Thymus (tissue), 11 donors: ENCODE measurements at regions not wholly inside any gene's neighbourhood (a gene's known extent, or its start where the extent isn't known, plus 50 kb on each side); places are given as distances from the start of the nearest gene placed in this dataset.

ENCODE experiments used
- DNase-seq, 9 donors: peaks; one replicate each; pipeline ENCODE4 v3.0.0-alpha.2; 2013; ENCODE audit warnings: low spot score in 9 of 9, low read depth in 6 of 9, missing footprints in 1 of 9
- H3K27ac ChIP-seq, 2 donors: one replicate each; pipeline ENCODE4 v1.5.1; 2013; ENCODE audit warnings: control low read depth in 1 of 2, low read depth in 1 of 2, low read length in 1 of 2, mild to moderate bottlenecking in 1 of 2, moderate library complexity in 1 of 2
- H3K27me3 ChIP-seq, 2 donors: one replicate each; pipeline ENCODE4 v1.5.1; 2013; ENCODE audit warnings: low read length in 1 of 2; ENCODE audit not compliant: control insufficient read depth in 2 of 2, insufficient read depth in 1 of 2
- H3K36me3 ChIP-seq, 2 donors: one replicate each; pipeline ENCODE4 v1.5.1; 2013; ENCODE audit warnings: low read length in 1 of 2, mild to moderate bottlenecking in 1 of 2, moderate library complexity in 1 of 2; ENCODE audit not compliant: control insufficient read depth in 2 of 2, insufficient read depth in 2 of 2
- H3K4me1 ChIP-seq, 2 donors: one replicate each; pipeline ENCODE4 v1.5.1; 2013; ENCODE audit warnings: low read length in 2 of 2; ENCODE audit not compliant: control insufficient read depth in 2 of 2, insufficient read depth in 2 of 2
- H3K4me3 ChIP-seq, 2 donors: one replicate each; pipeline ENCODE4 v1.5.1; 2013; ENCODE audit warnings: low read length in 2 of 2, control low read depth in 1 of 2, mild to moderate bottlenecking in 1 of 2
- H3K9me3 ChIP-seq, 2 donors: one replicate each; pipeline ENCODE4 v1.5.1; 2013; ENCODE audit warnings: low read length in 1 of 2, mild to moderate bottlenecking in 1 of 2; ENCODE audit not compliant: control insufficient read depth in 2 of 2, insufficient read depth in 1 of 2
- WGBS: extraction: QIAGEN DNeasy Blood & Tissue Kit; methylation state at CpG from one replicate; pipeline ENCODE4 v1.1.7; 2013; 5-methylcytosine and 5-hydroxymethylcytosine counted together
- donor health status: healthy.

DNA sequence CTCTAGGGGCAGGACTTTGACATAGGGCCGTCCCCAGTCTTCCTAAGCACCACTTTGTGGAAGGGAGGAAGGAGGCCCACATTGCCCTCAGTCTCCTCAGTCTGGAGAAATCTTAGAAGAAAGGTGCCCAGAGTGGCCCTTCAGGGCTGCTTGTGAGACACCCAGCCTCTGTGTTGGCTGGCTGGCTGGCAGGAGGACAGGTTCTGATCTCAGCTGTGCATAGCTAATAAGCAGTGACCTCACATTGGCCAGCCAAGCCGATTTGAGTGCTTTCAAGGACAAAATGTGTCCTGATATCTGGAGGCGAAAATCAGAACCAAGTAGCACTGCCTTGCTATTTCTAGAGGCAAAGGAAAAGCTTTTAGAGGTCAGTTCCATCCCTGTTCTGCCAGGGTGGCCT, 211.5 kb downstream of the BCOR start:
- no peaks in the 10 kb centered on the region for H3K9me3 ChIP-seq
- DNase-seq, result no peak
- no peak overlapping the region for H3K27ac ChIP-seq
- H3K4me1 ChIP-seq, result peaks cover 0 to 3% of the 10 kb centered on the region in 2 donors
- H3K4me3 ChIP-seq, result no peak overlapping the region
- H3K36me3 ChIP-seq, result no peaks in the 10 kb centered on the region
- no peaks in the 10 kb centered on the region for H3K27me3 ChIP-seq
- WGBS, result 95% methylated on average over 3 of the region's 3 CpGs

- WGBS, result 100% methylated on average over 1 of the region's 1 CpG
- no peak for DNase-seq
Measured at GRCh38 chrX:39888730-39889129, 209.0 kb downstream of the BCOR start.

GRCh38 chrX:39889704-39890103, 208.1 kb downstream of the BCOR start:
- no peak for DNase-seq
- Histone ChIP-seq H3K4me1 (peaks cover 3 to 17% of the 10 kb centered on the region in 2 donors), H3K4me3 (no peak overlapping the region), H3K27ac (no peak overlapping the region), H3K9me3 (no peaks in the 10 kb centered on the region), H3K36me3 (no peaks in the 10 kb centered on the region), H3K27me3 (no peaks in the 10 kb centered on the region)
- WGBS, result 92% methylated on average over 1 of the region's 1 CpG

More at GRCh38 chrX:39888730-39889129, 209.0 kb downstream of the BCOR start:
- Histone ChIP-seq H3K27ac (no peak overlapping the region), H3K9me3 (no peaks in the 10 kb centered on the region), H3K4me1 (peaks cover 3 to 10% of the 10 kb centered on the region in 2 donors), H3K4me3 (no peak overlapping the region), H3K36me3 (no peaks in the 10 kb centered on the region), H3K27me3 (no peaks in the 10 kb centered on the region)

DNA sequence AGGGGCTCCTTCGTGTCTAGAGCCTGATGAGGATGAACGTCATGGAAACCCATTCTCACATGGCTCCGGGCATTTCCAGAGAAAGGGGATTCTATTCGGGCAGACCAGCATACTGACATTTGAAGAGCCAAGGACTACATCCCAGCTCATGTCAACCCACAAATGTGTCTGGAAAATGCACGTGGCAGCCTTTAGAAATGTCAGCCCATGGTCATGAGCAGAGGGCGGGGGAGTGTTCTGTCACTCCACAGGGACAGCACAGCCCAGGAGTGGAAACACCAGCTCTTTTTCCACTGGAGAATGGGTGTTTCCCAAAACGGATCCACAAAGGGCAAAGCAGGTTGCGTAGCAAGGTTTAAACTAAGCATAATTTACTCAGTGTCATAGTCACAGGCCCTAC, 207.0 kb downstream of the BCOR start:
- peaks cover 3 to 26% of the 10 kb centered on the region in 2 donors for H3K4me1 ChIP-seq
- no peaks in the 10 kb centered on the region for H3K9me3 ChIP-seq
- H3K4me3 ChIP-seq, result no peak overlapping the region
- H3K27me3 ChIP-seq, result no peaks in the 10 kb centered on the region
- no peak overlapping the region for H3K27ac ChIP-seq
- DNase-seq, result no peak
- no peaks in the 10 kb centered on the region for H3K36me3 ChIP-seq
- WGBS, result 96% methylated on average over 8 of the region's 8 CpGs

DNA sequence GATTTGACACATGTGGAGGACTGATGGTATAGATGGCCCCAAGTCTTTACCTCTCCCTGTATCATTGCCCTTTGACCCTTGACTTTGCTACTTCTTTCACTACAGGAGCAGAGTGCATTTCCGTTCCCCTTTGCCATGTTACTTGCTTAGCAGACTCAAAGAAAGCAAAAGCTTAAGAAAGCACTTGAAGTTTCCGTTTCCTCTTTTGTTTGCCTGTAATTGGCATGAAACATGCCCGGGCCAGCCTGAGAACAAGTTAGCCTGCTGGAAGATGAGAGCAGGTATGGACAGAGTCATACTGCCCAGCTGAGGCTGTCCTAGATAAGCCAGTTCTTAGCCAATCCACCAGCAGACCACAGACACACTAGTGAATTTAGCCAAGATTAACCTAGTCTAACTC, 206.0 kb downstream of the BCOR start:
- 15% methylated on average over 3 of the region's 3 CpGs for WGBS
- H3K4me3 ChIP-seq, result no peak overlapping the region
- no peaks in the 10 kb centered on the region for H3K27me3 ChIP-seq
- no peaks in the 10 kb centered on the region for H3K9me3 ChIP-seq
- peak in 5 of 9 donors; percentile 17 to 70 (median 37) for DNase-seq
- peaks cover 3 to 28% of the 10 kb centered on the region in 2 donors for H3K4me1 ChIP-seq
- H3K36me3 ChIP-seq, result no peaks in the 10 kb centered on the region
- H3K27ac ChIP-seq, result peak overlapping the region; percentile 70 to 81

DNA sequence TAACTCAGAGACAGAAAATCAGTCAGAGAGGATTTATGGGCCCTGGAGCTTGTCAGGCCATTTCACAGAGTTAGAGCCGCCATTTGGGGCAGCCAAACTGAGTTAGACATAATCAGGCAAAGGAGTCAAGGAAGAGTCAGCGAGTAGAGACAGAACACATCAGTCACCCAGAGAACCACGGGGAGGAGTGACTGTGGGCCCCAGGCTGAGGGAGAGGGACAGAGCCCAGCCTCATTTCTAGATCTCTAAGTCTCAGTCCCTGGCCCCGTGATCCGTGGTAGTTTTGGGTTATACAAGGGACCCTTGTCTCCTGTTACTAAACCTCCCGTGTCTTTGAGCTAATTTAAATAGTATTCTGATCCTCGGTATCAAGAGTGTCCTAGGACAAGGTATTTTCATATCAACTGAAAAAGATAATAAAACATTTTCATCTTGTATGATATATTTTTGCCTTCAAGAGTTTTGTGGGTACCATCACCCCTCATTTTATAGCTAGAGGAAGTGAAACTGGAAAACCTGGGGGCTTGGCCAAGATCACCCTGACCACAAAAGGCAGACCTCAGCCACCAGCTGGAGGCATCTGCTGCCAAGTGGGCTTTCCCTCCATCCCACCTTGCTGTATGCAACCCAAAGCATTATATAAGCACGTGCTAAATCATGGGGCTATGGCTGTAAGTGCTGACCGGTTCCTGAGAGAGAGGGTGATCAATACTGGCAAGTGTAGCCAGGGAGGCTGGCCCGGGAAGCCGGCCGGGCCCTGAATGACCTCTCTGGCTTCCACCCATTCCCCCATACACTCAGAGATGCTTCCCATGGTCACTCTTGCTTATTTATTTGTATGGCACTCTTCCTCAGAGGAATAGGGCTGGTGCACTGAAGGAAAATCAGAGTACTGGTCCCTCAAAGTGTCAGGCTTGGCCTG, 204.1 kb downstream of the BCOR start:
- Histone ChIP-seq H3K9me3 (no peaks in the 10 kb centered on the region), H3K27ac (no peak overlapping the region), H3K27me3 (no peaks in the 10 kb centered on the region), H3K4me3 (no peak overlapping the region), H3K4me1 (peaks cover 3 to 40% of the 10 kb centered on the region in 2 donors), H3K36me3 (no peaks in the 10 kb centered on the region)
- 58% methylated on average over 12 of the region's 12 CpGs for WGBS
- no peak for DNase-seq

- Histone ChIP-seq H3K4me1 (peaks cover 3 to 49% of the 10 kb centered on the region in 2 donors), H3K36me3 (no peaks in the 10 kb centered on the region), H3K27ac (no peak overlapping the region), H3K4me3 (no peak overlapping the region), H3K27me3 (no peaks in the 10 kb centered on the region), H3K9me3 (no peaks in the 10 kb centered on the region)
- 82% methylated on average over 4 of the region's 4 CpGs for WGBS
- DNase-seq, result no peak
Measured at GRCh38 chrX:39894683-39895082, 203.1 kb downstream of the BCOR start.

- WGBS, result 97% methylated on average over 18 of the region's 18 CpGs
Measured at GRCh38 chrX:39895218-39896110, 202.3 kb downstream of the BCOR start.

More at GRCh38 chrX:39895218-39896110, 202.3 kb downstream of the BCOR start:
- H3K36me3 ChIP-seq, result no peaks in the 10 kb centered on the region
- peaks cover 4 to 56% of the 10 kb centered on the region in 2 donors for H3K4me1 ChIP-seq
- H3K4me3 ChIP-seq, result no peak overlapping the region
- H3K27me3 ChIP-seq, result peaks cover 0 to 3% of the 10 kb centered on the region in 2 donors
- no peak for DNase-seq
- no peaks in the 10 kb centered on the region for H3K9me3 ChIP-seq
- no peak overlapping the region for H3K27ac ChIP-seq
